Stimulated activated CD4-positive, alpha-beta T cell treated with anti-CD3 and anti-CD28 coated beads, Interleukin-15, amount 100 ng/mL, for 24 hours (primary cell): ENCODE measurements at regions not wholly inside any gene's neighbourhood (a gene's known extent, or its start where the extent isn't known, plus 50 kb on each side); places are given as distances from the start of the nearest gene placed in this dataset.
"Not testable (repeated sequence)": the region's sequence is repeated elsewhere in the genome, so short reads cannot be mapped to it uniquely, and the experiment has no call there.

ENCODE experiments used
- DNase-seq: peaks from one replicate; pipeline ENCODE4 v3.0.0-alpha.2; 2020

DNA sequence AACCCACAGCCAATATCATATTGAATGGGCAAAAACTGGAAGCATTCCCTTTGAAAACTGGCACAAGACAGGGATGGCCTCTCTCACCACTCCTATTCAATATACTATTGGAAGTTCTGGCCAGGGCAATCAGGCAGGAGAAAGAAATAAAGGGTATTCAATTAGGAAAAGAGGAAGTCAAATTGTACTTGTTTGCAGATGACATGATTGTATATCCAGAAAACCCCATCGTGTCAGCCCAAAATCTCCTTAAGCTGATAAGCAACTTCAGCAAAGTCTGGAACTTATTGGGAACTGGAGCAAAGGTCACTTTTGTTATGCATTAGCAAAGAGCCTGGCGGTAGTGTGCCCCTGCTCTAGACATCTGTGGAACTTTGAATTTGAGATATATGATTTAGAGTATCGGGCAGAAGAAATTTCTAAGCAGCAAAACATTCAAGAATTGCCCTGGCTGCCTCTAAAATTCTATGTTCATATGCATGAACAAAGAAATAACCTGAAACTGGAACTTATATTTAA is 53.4 kb upstream of the PSMA1 start:
- DNase-seq = not testable (repeated sequence)

DNA sequence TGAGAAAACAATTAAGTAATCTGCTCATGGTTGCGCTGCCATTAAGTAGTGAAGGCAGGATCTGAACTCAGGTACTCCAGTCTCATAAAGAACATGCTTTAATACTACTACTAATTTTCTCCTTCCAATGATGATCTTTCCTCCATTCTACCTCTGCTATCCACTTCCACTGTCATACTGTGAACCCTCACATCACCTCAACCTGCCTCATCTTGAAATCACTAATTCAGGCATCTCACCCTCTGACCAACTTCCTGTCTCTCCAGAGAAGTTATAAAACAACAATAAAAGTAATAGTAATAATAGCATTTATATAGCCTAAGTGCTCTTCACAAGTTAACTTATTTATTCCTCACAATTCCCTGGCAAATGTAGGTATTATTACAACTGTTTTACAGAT is 57.1 kb upstream of the PSMA1 start:
- no peak for DNase-seq

DNA sequence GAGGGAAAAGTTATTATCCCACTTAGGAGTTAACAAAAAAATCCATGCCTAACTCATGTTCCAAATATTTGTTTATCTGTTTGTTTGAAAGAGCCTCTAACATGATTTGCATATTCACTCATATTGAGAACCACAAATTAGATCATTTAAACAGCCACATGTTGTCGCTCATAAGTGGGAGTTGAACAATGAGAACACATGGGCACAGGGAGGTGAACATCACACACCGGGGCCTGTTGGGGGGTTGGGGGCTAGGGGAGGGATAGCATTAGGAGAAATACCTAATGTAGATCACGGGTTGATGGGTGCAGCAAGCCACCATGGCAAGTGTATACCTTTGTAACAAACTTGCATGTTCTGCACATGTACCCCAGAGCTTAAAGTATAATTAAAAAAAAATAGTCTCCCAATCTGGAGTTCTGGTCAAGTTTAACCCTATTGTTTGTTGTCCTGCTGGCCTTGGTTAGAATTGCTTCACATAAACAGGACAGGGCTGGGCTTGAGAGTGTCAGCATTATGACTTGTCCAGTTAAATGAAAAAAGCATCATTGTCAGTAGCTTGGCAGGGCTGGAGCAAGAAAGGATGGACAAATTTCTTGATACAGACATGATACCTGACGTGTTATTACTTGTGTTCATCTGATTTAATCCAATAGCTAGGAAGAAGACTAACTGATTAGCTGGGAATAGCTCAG is 57.8 kb upstream of the PSMA1 start:
- no peak for DNase-seq

DNA sequence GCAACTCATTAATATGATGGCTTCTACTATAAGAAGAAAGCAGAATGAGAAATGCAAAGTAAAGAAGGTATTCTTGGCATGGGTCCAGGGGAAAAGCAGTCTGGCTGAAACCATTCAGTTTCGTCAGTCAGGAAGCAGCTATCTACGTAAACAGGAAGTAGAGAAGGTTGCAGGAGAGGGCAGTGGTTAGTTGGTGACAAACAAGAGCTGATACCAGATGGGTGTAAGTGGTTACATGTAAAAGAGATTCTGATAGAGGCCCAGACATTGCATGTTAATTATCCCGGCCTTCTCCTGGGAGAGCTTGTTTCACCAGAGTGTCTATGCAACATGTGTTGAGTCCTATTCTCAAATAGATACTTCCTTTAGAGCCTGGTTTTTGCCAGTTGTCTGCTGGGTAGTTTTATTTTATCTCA is 58.4 kb upstream of the PSMA1 start:
- DNase-seq = peak; percentile 40

DNA sequence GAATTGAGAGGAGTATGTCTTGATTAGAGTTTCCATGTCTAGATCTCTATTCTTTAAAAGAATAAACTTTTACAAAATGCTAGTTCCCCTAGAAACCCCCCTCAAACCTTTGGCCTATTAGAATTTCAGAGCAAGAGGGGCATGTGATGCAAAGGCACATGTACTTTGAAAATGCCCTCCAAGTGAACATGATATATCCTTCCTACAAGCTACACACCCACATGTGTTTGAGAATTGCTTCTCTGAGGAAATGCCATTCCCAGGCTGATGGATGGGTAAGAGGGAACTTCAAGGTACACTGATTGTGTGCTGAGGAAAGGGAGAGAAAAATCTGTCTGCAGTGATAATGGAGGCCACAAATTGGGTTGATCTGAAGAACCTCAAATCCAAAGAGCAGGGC is 59.5 kb upstream of the PSMA1 start:
- DNase-seq = no peak

DNA sequence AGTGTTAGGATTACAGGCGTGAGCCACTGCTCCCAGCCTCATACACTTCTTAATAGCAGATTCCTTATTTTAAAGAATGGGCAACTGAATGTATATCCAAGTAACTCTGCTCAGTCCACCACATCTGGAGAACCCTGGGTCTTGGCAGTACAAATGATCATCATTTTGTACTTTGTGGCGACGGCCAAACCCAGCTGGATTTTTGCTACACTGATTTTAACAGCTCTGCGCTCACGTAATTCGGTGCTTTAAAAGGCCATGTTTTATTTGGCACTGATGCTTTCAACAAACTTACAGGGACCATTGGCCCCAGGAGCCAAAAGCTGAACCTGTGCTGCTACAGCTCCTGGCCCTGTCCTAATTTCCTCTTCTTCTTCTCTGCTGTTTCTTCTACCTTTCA is 60.8 kb upstream of the PDE3B start:
- no peak for DNase-seq

DNA sequence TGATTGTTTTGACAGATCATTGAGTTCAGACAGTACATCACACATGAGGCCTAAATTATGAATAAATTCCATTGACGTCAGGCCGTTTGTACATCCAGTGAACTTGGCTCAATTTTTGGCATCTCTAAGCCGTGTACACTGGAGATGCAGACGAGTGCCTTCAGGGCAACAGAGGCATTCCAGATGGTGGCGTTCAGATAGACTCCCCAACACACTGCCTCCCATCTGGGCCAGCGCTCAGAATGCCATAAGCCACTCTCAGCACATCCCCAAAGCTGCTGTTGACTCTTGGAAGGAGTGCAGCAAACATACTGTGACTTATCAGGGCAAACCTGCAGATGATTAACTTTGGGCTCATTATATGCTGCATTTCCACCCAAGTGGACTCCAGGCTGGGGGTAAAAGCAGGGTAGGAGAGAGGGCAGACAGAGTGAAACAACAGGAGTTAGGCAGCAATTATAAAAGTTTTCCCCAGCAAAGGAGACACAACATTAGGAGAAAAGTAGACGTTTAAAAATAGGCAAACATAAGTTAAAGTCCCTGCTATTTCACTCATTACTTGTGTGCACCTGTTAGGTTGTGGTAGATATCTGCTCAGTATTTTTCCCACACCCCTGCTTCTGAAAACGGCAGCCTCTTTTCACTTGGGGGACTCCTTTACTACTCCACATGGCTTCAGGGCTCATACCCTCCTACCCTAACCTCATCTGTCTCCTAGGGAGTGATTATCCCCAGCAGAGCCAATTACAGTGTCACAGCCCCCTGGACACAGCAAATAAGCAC is 60.2 kb upstream of the PDE3B start:
- DNase-seq = no peak

DNA sequence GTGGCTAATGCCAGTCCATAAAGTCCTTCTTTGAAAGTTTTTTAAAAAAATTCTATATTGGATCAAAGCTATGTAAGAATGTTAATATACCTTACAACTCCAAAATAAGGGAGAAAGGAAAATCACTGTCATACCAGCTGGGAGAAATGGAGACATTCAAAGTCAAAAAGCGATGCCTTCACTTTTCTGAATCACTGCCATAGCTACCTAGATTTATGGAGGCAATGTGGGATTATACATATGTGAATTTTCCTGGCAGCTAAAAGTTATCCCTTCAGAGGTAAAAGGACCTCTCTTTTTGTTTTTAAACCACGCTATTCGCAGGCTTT is 59.6 kb upstream of the PDE3B start:
- DNase-seq = no peak

DNA sequence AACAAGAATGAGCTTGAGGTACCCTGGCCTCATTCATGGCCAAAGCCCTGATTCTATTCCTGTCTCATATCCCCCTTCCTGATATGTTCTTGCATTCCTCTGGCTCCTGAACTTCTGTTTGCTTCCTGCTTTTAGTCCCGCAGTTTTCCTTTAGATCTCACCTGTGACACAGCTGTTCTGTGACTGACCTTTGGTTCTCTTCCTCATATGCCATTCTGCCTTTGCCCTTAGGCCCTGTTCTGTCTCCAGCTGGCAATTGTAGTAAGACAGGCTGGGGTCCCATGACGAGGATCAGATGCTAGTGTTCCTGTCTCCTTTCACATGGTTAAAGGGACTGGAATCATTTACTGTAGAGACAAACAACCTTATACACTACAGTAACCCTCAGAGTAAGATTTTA is 59.0 kb upstream of the PDE3B start:
- DNase-seq = no peak

DNA sequence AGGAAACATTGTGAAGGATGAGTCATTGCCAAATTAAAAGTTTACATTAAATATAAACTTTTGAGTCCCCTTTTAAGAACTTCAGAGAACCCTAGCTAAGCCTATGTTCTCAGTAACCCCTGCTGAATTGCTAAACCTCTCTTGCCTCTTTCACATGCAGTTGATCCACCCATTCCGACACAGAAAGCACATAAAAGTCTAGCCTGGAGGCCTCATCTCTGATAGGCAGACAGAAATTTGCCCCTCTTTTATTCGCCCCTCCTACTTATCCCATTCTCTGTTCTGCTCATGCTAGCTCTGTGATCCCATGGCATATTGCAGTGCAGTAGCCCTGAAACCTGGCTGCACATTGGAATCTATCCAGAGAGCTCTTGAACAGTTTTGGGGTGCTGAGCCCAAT is 58.2 kb upstream of the PDE3B start:
- DNase-seq = no peak

DNA sequence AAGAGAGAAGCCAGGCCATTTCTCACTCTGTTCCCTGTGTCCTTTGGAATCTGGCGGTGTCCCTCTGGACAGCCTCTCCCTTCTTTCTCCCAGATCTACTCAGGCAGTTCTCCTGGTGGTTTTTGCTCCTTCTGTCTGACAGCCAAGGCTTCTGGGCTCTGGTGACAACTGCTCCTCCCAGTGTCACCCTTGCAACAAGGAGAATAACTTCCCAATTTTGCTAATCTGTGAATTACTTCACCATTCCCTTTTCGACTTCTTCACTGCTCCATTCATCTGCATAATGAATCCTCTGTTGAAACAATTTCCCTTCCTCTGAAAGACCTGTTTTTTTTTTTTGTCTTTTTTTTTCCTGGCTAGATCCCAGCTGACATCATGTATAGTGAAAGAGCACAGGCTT is 56.3 kb upstream of the PDE3B start:
- no peak for DNase-seq

DNA sequence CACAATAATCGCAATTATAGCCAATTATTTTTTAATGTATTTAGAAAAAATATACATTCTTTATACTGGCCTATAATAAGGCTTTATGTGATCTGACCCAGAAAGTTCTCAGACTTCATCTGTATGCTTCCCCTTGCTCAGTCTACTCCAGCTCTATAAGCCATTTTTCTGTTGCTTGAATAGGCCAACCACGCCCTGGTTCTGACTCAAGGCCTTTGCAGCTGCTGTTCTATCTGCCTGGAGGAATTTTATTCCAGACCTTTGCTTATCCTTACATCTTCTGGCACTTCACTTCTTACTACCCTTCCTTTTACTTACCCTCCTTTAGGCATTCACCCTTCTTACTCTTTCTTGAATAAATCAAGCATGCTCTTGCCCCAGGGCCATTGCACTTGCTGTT is 54.9 kb upstream of the PDE3B start:
- no peak for DNase-seq

DNA sequence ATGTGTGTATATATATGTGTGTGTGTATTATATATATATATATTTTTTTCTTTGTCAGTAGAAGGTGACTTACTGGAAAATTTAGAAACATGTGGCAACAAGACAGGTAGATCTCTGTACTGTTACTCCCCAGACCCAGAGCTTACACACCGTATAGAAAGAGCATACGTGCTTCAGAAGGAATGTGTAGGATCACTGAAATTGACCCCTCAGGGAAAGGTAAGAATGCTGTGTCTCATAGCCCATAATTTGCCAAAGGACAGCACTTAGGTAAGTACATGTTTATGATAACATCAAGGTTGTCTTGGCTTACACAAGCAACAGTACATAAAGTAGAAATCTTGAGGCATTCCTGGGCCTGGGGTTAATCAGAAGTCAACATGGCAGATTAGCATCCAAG is 54.2 kb upstream of the PDE3B start:
- DNase-seq = no peak

DNA sequence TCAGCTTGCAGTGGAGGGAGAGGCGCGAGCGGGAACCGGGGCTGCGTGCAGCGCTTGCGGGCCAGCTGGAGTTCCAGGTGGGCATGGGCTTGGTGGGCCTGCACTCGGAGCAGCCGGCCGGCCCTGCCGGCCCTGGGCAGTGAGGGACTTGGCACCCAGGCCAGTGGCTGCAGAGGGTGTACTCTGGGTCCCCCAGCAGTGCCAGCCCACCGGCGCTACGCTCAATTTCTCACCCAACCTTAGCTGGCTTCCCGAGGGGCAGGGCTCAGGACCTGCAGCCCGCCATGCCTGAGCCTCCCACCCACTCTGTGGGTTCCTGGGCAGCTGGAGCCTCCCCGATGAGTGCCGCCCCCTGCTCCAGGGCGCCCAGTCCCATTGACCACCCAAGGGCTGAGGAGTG is 52.6 kb upstream of the PDE3B start:
- not testable (repeated sequence) for DNase-seq

DNA sequence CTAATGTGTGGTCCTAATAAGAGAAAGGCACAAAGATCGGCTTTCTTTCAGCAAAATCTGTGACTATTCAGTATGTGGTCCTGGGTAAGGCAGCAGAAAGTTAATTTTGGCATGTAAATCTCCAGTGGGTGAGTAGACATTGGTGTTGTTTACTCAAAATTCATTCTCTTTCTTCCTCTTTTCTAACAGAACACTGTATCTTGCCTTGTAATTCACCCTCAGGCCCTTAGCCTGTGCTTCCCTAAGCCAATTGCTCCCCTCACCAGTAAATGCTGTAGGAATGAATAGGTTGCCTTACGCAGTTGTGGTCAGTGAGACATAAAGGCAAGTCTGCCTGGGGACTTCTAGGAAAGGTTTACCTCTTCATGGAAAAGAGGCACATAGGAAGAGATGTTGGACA is 49.9 kb upstream of the PDE3B start:
- no peak for DNase-seq
